GM21360 (cell line): ENCODE measurements at regions not wholly inside any gene's neighbourhood (a gene's known extent, or its start where the extent isn't known, plus 50 kb on each side); places are given as distances from the start of the nearest gene placed in this dataset.

Experiments used
- ATAC-seq: cut with Tn5 transposase; IDR thresholded peaks from one replicate; pipeline ENCODE4 v1.9.1; 2021; ENCODE audit warnings: mild to moderate bottlenecking, moderate library complexity; ENCODE audit not compliant: unreplicated experiment

GRCh38 chr3:94256888-94257813, 194.3 kb downstream of the NSUN3 start:
- no peak for ATAC-seq

GRCh38 chr3:94258851-94259250, 196.0 kb downstream of the NSUN3 start:
- ATAC-seq, result no peak

- no peak for ATAC-seq
These were observed 196.4 kb downstream of the NSUN3 start for GRCh38 chr3:94259291-94259690.

- ATAC-seq, result no peak
These were observed 206.9 kb downstream of the NSUN3 start for GRCh38 chr3:94269763-94270162.

- ATAC-seq, result no peak
These were observed 209.2 kb downstream of the NSUN3 start for GRCh38 chr3:94272016-94272415.

- no peak for ATAC-seq
These were observed 218.1 kb downstream of the NSUN3 start for GRCh38 chr3:94280958-94281357.

- ATAC-seq, result no peak
These were observed 223.0 kb downstream of the NSUN3 start for GRCh38 chr3:94285872-94286271.

- no peak for ATAC-seq
These were observed 228.8 kb downstream of the NSUN3 start for GRCh38 chr3:94291686-94292085.

- no peak for ATAC-seq
These were observed 229.3 kb downstream of the NSUN3 start for GRCh38 chr3:94292151-94292550.

GRCh38 chr3:94293793-94294195, 230.9 kb downstream of the NSUN3 start:
- no peak for ATAC-seq

GRCh38 chr3:94294806-94295205, 231.9 kb downstream of the NSUN3 start:
- no peak for ATAC-seq

GRCh38 chr3:94299716-94300115, 236.9 kb downstream of the NSUN3 start:
- ATAC-seq, result no peak

GRCh38 chr3:94301366-94301765, 238.5 kb downstream of the NSUN3 start:
- no peak for ATAC-seq

GRCh38 chr3:94303266-94303665, 240.4 kb downstream of the NSUN3 start:
- no peak for ATAC-seq

GRCh38 chr3:94303897-94304296, 241.0 kb downstream of the NSUN3 start:
- no peak for ATAC-seq

- ATAC-seq, result no peak
These were observed 242.1 kb downstream of the NSUN3 start for GRCh38 chr3:94304954-94305353.

GRCh38 chr3:94305835-94306611, 243.2 kb downstream of the NSUN3 start:
- no peak for ATAC-seq

GRCh38 chr3:94307588-94307987, 244.7 kb downstream of the NSUN3 start:
- no peak for ATAC-seq

- no peak for ATAC-seq
These were observed 245.9 kb downstream of the NSUN3 start for GRCh38 chr3:94308767-94309166.

- ATAC-seq, result no peak
These were observed 247.7 kb downstream of the NSUN3 start for GRCh38 chr3:94310341-94311135.

GRCh38 chr3:94311651-94312050, 248.8 kb downstream of the NSUN3 start:
- no peak for ATAC-seq
